Esophagus squamous epithelium (tissue), 4 donors: ENCODE measurements at regions not wholly inside any gene's neighbourhood (a gene's known extent, or its start where the extent isn't known, plus 50 kb on each side); places are given as distances from the start of the nearest gene placed in this dataset.

Source experiments
- POLR2A ChIP-seq, 4 donors: fragments of 450-650 bp; IDR thresholded peaks; one replicate each; pipeline ENCODE4 v1.6.1; 2017; ENCODE audit warnings: antibody characterized with exemption in 4 of 4, mild to moderate bottlenecking in 4 of 4, moderate library complexity in 3 of 4
- TF ChIP-seq, protein P1 (sequence below), 6 experiments: fragments of 450-650 bp in 4 of 6; fragments of 200-600 bp in 2 of 6; sonication (generic) in 2 of 6; IDR thresholded peaks; one replicate each; pipeline ENCODE4 v1.5.1; 2016 to 2019; ENCODE audit warnings: antibody characterized with exemption in 6 of 6, mild to moderate bottlenecking in 4 of 6, moderate library complexity in 4 of 6

DNA sequence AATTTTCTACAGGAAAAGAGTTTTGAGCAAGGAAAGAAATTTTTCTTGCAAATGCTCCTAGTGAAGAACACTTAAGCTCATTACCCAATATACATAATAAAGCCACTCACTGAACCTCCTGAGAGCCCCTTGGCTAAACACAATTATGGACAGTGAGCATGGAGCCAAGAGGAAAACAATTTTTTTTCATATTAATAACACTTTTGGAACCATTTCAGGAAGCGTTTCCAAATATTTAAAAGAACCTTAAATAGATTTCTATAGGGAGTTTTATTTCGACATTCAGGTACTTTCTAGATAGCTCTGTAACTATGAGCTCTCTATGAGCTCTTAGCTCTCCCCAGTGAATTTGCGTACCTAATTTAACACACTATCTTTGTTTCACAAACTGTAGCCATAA, 581.1 kb downstream of the ZNF385D start:
- TF ChIP-seq, protein P1, sequence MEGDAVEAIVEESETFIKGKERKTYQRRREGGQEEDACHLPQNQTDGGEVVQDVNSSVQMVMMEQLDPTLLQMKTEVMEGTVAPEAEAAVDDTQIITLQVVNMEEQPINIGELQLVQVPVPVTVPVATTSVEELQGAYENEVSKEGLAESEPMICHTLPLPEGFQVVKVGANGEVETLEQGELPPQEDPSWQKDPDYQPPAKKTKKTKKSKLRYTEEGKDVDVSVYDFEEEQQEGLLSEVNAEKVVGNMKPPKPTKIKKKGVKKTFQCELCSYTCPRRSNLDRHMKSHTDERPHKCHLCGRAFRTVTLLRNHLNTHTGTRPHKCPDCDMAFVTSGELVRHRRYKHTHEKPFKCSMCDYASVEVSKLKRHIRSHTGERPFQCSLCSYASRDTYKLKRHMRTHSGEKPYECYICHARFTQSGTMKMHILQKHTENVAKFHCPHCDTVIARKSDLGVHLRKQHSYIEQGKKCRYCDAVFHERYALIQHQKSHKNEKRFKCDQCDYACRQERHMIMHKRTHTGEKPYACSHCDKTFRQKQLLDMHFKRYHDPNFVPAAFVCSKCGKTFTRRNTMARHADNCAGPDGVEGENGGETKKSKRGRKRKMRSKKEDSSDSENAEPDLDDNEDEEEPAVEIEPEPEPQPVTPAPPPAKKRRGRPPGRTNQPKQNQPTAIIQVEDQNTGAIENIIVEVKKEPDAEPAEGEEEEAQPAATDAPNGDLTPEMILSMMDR (IDR thresholded peaks at IDR 0.05) = no peak
- TF ChIP-seq POLR2A (IDR thresholded peaks at IDR 0.05) = no peak
